ENCODE measurements at regions not wholly inside any gene's neighbourhood (a gene's known extent, or its start where the extent isn't known, plus 50 kb on each side); places are given as distances from the start of the nearest gene placed in this dataset.
"Not testable (repeated sequence)": the region's sequence is repeated elsewhere in the genome, so short reads cannot be mapped to it uniquely, and the experiment has no call there.

- DNase-seq: no peak
Observed at GRCh38 chr14:86094512-86094911, 564.6 kb downstream of the FLRT2 start.

- no peak for DNase-seq
Observed at GRCh38 chr14:86091811-86092210, 561.9 kb downstream of the FLRT2 start.

DNA sequence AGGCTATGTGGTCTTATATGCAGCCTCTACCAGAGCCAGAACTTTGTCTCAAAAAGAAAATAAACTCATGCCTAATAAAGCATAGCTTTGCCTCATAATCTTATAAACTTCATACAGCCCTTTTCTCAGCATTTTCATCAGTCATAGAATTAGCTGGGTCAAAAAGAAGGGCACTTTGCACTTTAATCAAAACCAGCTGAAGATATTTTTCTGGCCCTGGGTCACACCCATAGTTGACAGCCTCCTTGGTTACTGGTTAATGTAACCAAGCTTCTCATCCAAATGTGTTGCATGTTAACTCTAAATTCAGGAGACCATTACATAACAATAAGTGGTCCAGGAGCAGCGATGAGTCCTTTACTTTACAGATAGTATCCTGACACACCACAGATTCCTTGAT lies 558.2 kb downstream of the FLRT2 start:
- DNase-seq: no peak

DNA sequence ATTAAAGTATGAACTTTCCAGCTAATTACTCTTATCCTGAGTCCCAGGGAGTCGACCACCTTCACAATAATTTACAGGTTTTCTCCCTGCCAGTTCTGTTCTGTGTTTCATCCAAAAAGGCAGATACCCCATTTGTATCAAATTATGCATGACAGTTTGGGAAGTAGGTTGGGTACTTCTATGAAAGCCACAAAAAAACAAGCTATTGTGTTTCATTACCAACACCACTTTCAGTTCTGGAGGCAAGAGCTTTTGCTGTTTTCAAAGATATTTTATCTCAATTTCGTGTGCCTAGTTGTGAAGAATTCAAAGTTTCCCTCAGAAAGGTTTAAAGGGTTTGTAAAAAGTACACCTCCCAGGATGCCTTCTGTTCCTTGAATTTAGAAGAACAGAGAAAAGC lies 557.4 kb downstream of the FLRT2 start:
- DNase-seq: no peak

DNA sequence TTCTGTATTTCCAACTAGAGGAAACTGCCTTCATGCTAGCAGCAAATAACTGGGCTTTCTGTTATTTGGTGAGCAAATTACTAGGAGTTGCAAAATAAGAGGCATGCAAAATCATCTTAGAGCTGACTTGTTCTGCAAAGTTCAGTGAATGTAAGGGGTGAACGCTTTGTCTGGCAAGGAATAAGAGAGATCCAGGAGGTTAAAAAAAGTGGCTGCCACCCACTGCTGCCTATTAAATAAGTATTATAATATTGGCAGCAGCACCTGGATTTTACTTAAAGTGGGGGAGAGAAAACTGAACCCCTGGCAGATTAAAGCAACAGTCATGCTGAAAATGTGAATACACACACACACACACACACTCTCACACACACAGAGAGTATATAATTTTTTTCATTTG lies 557.0 kb downstream of the FLRT2 start:
- DNase-seq: peak in 1 of 2 experiments; percentile 26

DNA sequence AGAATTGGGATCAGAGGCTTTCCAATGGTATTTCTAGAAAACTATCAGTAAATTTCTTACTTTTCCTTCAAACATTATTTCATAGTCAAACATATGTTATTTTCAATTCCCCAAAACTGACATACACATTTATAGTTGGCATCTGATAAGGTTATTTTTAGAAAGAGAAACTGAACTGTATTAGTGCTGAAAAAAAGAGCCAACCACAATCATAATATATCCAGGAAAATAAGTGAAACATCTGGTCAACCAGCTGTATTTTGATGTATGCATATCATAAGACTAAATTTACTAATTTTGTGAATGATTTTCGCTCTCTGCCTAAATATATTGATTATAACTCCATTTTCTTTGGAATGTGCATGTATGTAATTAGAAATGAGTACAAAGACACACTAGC lies 554.2 kb downstream of the FLRT2 start:
- no peak for DNase-seq

- no peak for DNase-seq
Observed at GRCh38 chr14:86083616-86084015, 553.7 kb downstream of the FLRT2 start.

DNA sequence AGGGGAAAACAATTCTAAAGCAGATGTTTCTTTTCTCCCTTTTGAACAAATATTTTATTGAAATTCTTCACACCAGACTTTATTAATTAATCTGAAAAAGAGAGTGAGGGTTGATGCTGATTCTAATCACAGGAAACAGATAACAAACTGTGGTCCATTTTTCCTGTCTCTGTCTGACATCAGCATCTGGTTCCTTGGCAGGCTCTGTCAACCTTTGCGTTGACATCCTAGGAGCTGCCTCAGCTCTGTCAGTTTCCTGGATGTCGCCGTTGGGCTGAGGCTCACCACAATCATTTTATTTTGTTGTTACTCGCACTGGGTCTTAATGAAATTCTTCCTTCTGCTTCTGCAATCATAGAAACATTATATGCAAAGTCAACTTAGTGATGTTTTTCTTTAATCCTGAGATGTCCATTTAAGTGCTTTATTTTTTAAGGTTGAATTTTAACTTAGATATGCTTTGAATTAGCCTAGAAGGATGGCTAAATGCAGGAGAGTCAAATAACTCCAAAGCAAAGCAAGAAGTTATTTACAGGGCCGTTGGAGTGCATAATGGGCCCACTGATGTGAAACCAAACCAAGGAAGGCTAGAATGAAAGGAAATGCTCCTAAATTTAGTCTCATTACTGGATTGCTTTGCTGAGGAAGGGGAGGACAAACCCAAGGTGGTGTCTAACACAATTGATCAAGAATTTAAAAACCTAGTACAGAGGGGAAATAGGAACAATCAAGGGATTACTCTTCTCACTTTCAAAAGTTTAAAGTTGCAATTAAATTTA lies 542.4 kb downstream of the FLRT2 start:
- DNase-seq: no peak

GRCh38 chr14:86066651-86067050 lies 536.7 kb downstream of the FLRT2 start:
- DNase-seq: no peak

- DNase-seq: no peak
Observed at GRCh38 chr14:86065407-86065806, 535.5 kb downstream of the FLRT2 start.

DNA sequence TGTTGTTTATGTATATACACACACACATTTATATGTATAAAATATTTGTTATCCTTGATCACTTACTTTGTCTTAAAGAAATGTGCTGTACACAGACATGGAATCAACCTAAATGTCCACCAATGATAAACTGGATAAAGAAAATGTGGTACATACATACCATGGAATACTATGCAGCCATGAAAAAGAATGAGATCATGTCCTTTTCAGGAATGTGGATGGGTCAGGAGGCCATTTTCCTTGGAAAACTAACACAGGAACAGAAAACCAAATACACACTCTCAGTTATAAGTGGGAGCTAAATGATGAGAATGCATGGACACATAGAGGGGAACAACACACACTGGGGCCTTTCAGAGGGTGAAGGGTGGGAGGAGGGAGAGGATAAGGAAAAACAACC lies 534.7 kb downstream of the FLRT2 start:
- DNase-seq: not testable (repeated sequence)

- DNase-seq: peak; percentile 35 to 53
Observed at GRCh38 chr14:86057018-86057667, 527.2 kb downstream of the FLRT2 start.

DNA sequence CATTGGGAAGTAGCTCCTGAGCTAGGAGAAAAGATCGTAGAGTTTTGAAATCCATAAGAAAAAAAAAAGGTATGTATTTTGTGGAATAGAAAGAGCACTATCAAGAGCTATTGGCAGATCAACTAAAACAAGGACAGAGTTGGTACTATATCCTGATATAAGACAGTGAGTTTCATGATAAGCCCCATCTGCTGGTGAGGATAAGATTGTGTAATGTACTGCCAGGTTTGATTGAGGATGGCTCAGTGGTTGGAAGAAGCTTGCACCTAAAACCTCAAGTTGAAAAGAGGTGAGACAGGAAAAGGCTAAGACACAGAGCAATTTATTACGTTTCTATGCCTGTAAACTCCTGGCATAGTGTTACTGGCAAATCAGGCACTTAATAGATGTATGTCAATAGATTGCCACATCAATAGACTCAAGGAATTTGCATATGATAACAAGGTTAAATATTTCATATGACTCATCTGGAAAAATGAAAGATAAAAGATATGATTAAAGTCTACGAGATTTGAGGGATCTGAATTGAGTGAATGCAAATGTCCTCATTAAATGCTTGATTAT lies 525.6 kb downstream of the FLRT2 start:
- peak in 1 of 2 experiments; percentile 25 for DNase-seq

- DNase-seq: no peak
Observed at GRCh38 chr14:86052868-86053267, 522.9 kb downstream of the FLRT2 start.

DNA sequence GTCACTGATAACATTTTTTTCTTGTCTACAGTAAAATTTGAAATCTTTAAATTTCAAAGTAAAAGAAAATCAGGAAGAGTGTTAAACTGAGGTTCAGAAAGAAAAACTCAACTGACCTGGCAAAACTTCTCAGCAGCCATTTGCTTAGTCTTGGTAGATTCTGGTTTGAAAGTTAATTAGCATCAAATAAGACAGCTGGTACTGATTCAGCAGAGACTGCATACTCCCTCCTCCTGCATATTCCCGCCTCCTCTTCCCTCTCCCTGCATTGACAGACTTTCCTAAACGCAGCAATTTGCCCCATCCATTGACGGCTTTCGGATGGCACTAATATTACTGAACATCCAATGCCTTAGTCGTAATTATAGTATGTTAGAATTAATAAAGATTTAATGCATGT lies 520.8 kb downstream of the FLRT2 start:
- no peak for DNase-seq

GRCh38 chr14:86050072-86050683 lies 520.2 kb downstream of the FLRT2 start:
- no peak for DNase-seq

- no peak for DNase-seq
Observed at GRCh38 chr14:86039176-86039575, 509.2 kb downstream of the FLRT2 start.

- DNase-seq: peak; percentile 21 to 35
Observed at GRCh38 chr14:86038387-86039042, 508.6 kb downstream of the FLRT2 start.

DNA sequence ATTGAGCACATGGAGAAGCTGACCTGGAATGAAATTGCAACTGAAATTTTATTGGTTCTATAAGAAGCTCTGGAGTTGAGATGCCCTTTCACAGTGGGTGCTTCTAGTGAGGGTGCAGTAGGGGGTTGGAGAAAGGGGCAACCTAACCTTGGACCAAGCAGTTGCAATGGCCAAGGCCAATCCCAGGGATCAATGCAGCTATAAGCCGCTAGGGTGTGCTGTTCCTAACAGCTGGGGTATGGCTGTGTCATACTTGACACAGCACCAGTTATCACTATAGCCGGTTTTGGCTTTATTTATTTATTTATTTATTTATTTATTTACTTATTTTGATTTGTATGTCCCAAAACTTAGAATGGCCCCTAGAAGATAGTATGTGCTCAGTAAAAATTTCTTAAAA lies 505.9 kb downstream of the FLRT2 start:
- DNase-seq: no peak

DNA sequence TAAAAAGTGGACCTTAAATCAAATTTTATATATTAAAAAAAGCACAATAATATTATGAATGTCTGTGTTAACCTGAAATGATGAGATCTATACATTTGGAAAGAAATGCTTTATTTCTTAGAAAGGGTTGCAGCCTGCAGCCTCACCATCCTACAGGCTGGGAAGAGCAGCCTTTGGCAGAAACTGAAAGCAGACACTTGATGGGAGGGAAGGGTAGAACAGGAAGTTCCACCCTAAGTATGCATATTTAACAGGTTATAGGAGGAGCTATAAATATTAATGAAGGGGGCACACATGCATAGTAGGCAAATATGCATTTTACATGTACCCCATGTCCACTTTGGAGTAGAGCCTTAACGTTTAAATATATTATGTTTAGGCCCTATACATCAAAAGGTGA lies 498.0 kb downstream of the FLRT2 start:
- no peak for DNase-seq

DNA sequence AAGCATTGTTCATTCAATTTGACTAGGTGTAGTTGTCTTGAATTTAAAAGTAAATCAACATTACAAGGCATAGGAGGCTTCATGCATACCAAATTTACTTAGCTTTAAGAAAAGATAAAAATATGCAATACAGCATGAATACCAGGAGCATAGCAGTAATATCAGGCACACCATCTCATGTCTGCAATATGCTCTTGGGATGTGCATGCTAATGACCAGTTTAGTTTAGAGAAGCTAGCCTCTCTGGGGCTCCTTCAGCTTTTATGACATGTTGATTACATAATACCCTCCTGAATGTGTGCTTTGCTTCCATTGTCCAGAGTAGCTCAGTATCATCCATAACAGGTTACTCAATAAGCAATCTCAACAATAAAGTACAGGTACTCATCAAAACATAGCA lies 497.2 kb downstream of the FLRT2 start:
- DNase-seq: no peak

- DNase-seq: no peak
Observed at GRCh38 chr14:86022031-86022629, 492.2 kb downstream of the FLRT2 start.

- DNase-seq: no peak
Observed at GRCh38 chr14:86020841-86021240, 490.9 kb downstream of the FLRT2 start.

Data from NCI-H2081 (cell line).